Occipital lobe (tissue), 1 donor: ENCODE measurements at regions not wholly inside any gene's neighbourhood (a gene's known extent, or its start where the extent isn't known, plus 50 kb on each side); places are given as distances from the start of the nearest gene placed in this dataset.

Experiments used
- DNase-seq: peaks from one replicate; lab custom pipeline; 2025; lab: John Stamatoyannopoulos, UW

GRCh38 chr2:111219285-111219684 is 98.6 kb downstream of the BCL2L11 start:
- DNase-seq = no peak

- no peak for DNase-seq
Observed at GRCh38 chr2:111219734-111220505, 99.2 kb downstream of the BCL2L11 start.

DNA sequence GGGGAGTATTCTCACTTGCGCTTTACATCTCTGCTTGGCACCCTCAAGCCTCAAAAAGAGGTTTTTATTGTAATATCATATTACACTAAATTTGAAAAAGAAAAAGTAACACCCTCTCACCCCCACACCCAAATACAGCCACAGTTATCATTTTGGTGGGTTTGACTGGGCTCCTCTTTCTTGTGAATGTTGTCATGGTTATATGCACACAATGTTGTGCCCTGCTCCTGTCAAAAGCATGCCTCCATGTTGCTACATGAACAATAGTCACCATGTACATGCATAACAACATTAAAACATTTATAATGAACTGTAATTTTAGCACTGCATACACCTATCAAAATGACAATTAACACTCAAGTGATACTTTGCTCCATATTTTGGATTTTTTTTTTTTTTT is 100.2 kb downstream of the BCL2L11 start:
- no peak for DNase-seq

- no peak for DNase-seq
Observed at GRCh38 chr2:111221701-111222100, 101.0 kb downstream of the BCL2L11 start.

- no peak for DNase-seq
Observed at GRCh38 chr2:111222204-111222866, 101.6 kb downstream of the BCL2L11 start.

DNA sequence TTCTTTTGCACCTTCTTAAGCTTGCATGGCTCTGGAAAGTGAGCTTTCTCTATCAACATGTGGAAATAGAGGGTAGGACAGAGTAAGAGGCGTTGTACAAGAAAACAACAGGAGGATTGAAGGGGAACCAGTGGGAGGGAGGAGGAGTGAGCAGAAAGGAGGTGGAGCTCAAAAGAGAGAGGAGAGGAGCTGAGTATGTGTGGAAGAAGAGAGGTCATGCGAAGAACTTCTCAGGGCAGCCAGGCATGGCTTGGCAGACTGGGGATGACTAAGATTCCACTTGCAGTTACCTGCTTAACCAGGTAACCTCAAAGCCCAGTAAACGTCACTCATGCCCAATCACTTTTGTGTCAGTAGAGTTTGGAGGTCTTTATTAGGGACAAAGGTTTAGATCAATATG is 105.1 kb downstream of the BCL2L11 start:
- DNase-seq = no peak

GRCh38 chr2:111226876-111227700 is 106.4 kb downstream of the BCL2L11 start:
- DNase-seq = no peak

- DNase-seq = no peak
Observed at GRCh38 chr2:111227716-111228141, 107.0 kb downstream of the BCL2L11 start.

DNA sequence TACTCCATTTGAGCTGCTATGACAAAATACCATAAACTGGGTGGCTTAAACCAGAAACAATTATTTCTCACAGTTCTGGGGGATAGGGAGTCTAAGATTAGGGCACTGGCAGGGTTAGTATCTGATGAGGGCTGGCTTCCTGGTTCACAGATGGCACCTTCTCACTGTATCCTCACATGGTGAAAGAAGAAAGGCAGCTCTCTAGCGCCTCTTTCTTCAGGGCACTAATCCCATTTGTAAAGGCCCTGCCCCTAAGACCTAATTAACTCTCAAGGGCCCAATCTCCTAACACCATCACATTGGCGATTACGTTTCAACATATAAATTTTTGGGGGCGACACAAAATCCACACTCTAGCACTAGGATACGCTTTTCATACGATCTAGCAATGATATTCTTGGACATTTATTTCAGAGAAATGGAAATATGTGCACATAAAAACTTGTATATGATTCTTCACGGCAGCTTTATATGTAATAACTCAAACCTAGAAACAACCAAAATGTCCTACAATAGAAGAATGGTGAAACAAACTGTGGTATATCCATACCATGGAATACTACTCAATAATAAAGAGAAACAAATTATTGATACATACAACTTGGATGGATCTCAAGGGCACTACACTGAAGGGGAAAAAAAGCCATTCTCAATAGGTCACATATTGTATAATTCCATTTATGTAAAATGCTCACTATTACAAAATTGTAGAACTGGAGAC is 111.0 kb downstream of the BCL2L11 start:
- DNase-seq = no peak

GRCh38 chr2:111235192-111236015 is 114.7 kb downstream of the BCL2L11 start:
- DNase-seq = no peak

- no peak for DNase-seq
Observed at GRCh38 chr2:111236025-111236424, 115.3 kb downstream of the BCL2L11 start.

DNA sequence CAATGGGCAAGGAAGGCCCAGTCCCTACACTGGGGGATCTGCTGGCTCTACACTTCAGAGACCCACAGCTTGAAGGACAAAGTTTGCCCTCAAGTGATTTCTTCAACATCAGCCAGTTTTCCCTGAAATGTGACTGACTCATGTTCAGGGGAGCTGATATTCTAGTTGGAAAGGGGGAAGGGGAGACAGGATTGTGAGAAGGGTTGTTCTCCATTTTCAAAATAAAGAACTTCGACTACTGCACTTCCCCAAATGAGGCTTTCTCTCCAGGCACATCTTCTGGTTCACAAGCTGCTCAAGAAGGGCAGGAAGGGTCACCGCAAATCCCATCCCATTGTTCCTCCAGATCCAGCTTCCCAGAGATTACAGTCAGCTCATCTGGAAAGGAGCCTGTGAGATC is 117.6 kb downstream of the BCL2L11 start:
- DNase-seq = no peak

- DNase-seq = no peak
Observed at GRCh38 chr2:111239107-111239506, 118.4 kb downstream of the BCL2L11 start.

DNA sequence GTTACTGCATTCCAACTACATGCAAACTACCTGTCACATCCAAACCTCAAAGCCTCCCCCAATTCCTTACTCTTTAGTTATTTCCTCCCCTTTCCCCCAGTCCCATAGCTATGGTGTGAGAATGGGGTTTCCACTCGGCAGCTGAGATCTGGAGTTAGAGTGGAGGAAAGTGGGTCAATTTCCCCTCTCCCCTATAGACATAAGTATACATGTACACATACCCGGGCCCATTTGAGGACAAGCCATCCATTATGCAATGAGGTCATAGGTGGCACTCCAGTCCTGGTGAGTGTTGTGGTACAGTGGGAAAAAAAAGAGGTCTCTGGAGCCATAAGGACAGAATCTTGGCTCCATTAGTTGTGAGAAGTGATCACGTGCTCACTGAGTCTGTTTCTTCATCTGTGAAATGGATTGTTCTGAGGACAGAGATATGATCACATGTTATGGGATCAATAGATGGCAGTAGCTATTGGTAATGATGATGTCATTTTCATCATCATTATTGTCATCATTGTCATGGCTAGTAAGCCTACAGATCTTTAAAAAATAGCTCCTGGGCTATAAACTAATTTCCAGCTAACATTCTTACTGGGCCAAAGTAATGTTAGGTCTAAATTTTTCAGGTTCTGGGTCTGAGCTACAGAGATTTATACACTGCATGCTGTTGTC is 119.0 kb downstream of the BCL2L11 start:
- DNase-seq = no peak

DNA sequence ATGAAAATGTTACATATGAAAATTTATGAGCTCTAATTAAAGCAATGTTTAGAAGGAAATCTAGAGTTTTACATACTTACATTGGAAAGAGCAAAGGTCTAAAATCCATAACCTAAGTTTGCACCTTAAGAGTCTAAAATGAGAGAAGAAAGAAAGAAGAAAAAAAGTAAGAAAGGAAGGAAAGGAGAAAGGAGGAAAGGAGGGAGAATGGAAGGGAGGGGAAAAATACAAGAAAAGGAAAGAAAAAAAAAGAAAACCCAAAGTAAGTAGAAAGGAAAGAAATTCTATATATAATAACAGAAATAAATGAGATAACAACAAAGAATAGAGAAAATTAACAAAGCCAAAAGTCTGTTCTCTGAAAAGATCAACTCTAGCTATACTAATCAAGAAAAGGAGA is 122.6 kb downstream of the BCL2L11 start:
- no peak for DNase-seq

DNA sequence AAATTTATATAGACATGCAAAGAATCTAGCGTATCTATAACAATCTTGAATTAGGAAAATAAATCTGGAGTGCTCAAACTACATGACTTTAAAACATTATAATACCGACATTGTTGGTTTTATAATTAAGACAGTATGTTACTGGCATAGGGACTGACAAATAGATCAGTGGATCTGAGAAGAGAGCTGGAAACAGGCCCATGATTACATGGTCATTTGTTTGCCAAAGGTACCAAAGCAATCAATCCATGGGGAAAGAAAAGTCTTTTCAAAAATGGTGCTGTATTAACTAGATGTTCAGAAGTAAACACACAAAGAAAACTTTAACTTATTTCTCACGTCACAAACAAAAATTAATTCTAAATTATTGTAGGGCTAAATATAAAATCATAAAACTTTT is 124.2 kb downstream of the BCL2L11 start:
- DNase-seq = no peak

DNA sequence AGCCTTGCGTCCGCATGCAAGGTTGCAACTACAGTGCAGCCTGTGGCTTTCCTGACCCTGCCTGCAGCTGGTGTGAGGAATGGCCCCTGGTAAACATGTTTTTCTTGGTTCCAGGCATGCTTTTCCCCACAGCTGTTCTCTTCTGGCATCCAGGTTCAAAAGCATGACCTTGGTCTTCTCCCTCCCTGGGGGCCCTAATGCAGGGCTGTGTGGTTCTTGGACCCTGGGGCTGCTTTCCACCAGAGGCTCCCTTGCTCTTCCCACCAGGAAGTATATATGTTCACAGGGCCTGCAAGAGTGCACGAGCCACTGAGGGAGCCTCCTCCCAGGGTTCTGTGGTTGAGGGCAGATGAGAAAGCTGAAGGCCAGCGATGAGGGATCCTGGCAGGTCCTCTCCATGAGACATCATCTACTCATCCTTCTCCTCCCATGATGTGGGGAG is 125.9 kb downstream of the BCL2L11 start:
- no peak for DNase-seq

DNA sequence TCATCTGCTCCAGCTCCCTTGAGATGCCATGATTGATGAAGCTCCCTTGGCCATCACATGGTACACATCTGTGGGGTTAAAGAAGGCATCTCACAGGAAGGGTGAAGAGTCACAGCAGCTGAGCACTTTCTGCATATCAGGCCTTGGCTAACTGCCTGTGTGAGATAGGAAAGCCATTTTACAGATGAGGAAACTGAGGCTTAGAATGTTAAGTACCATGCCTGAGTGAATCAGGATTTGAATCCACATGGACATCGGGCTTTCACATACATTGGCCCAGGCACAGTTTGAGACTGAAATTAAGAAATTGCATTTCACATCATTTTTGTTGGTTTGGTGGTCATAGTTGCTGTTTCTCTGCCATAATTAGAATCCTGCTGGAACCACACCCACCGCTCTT is 126.8 kb downstream of the BCL2L11 start:
- no peak for DNase-seq

GRCh38 chr2:111249806-111250205 is 129.1 kb downstream of the BCL2L11 start:
- no peak for DNase-seq

GRCh38 chr2:111250448-111251030 is 129.8 kb downstream of the BCL2L11 start:
- no peak for DNase-seq
